AG04449 (cell line): ENCODE measurements at regions not wholly inside any gene's neighbourhood (a gene's known extent, or its start where the extent isn't known, plus 50 kb on each side); places are given as distances from the start of the nearest gene placed in this dataset.

Experiments used
- CTCF ChIA-PET: fragments of 350-600 bp; formaldehyde crosslinking; extraction: SDS; loops from one replicate; lab custom pipeline; 2021; ENCODE audit warnings: antibody characterized with exemption; lab: Yijun Ruan, JAX
- POLR2A ChIA-PET: fragments of 400-600, 350-600 bp; formaldehyde crosslinking; extraction: SDS; loops from one replicate; lab custom pipeline; 2020; ENCODE audit warnings: antibody characterized with exemption, inconsistent platforms; lab: Yijun Ruan, JAX
- DNase-seq: peaks from one replicate; pipeline ENCODE4 v3.0.0-alpha.2; 2010; ENCODE audit warnings: low read depth, low spot score
- H3K4me3 ChIP-seq: 2 replicates; pipeline ENCODE4 v1.5.1; 2011; ENCODE audit warnings: low read depth, mild to moderate bottlenecking, control low read depth, low read length
- TF ChIP-seq, protein P1 (sequence below): IDR thresholded peaks from one replicate; pipeline ENCODE4 v1.5.1; 2011; ENCODE audit warnings: mild to moderate bottlenecking, moderate library complexity, low read length, control low read depth, inconsistent platforms; ENCODE audit not compliant: insufficient read depth; ENCODE audit errors: missing control alignments

DNA sequence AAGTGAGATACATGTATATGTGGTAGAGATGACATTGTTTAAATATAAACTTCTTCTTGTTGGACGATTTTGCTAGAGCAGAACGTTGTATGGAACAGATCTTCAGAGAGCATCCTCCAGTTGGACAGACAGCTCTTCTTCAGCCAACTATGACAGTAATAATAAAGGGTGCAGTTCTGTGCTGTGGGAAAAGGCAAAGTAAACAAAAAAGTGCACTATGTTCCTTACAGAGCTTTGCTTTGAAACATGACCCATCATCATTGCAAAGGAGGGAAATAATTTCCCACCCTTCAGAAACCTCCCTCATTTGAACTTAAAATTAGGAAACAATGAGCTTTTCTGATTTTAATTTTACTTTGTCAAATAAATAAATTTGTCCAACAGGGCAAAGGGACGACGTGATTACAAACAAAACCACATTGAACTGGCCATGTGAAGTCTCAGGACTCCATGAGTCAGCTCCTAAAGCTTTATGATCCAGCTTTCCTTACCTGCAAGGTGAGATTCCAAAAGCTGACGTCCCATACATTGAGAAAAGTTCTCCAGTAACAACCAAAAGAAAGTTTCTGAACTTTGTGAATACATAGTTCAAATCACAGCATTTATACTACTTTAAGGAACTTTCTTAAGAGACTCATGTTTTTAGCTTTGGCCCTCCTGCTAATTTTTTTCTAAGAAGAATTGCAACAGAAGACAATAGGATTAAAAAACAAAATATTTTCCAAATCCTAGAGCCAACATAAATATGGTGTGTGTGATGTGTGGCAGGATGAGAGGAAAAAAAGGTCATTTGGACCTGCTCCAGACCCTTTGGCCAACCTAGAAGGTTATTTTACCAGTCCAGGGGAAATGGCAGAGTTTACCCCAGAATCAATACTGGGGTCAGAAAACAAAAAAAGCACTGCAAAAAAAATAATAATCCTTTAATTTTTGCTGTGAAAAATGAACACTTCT lies 565.4 kb upstream of the NRP1 start:
- H3K4me3 ChIP-seq, result no peak overlapping the region
- TF ChIP-seq, protein P1, sequence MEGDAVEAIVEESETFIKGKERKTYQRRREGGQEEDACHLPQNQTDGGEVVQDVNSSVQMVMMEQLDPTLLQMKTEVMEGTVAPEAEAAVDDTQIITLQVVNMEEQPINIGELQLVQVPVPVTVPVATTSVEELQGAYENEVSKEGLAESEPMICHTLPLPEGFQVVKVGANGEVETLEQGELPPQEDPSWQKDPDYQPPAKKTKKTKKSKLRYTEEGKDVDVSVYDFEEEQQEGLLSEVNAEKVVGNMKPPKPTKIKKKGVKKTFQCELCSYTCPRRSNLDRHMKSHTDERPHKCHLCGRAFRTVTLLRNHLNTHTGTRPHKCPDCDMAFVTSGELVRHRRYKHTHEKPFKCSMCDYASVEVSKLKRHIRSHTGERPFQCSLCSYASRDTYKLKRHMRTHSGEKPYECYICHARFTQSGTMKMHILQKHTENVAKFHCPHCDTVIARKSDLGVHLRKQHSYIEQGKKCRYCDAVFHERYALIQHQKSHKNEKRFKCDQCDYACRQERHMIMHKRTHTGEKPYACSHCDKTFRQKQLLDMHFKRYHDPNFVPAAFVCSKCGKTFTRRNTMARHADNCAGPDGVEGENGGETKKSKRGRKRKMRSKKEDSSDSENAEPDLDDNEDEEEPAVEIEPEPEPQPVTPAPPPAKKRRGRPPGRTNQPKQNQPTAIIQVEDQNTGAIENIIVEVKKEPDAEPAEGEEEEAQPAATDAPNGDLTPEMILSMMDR, result no peak
- DNase-seq, result no peak
- POLR2A ChIA-PET, result no interaction called here
- CTCF ChIA-PET, result interaction anchor here (1.0 kb wide), 1 partner anchor 8 kb away, joined by 3 read pairs; no protein-coding TSS in a partner anchor

DNA sequence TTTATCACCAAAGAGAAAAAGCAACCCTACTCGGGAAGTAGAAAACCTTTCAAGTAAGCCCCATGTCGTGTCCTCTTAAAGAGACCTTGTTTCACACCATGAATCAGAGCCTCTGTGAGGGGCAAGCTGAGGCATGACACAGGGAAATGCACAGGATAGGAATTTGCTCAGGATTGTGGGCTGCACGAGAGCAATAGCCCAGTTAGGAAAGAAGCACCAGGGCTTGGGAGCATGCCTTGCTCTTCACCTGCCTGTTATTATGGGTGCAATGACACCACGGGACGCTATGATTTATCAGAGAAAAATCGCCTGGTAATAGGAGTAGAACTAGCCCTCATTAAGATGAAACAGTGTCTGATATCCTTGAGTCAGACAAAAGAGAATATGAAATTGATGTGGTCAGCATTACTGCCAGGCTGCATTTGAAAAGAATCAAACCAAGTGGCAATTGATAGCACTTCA lies 562.9 kb upstream of the NRP1 start:
- no peak overlapping the region for H3K4me3 ChIP-seq
- TF ChIP-seq, protein P1, result no peak
- ChIA-PET CTCF (no interaction called here), POLR2A (no interaction called here)
- no peak for DNase-seq

DNA sequence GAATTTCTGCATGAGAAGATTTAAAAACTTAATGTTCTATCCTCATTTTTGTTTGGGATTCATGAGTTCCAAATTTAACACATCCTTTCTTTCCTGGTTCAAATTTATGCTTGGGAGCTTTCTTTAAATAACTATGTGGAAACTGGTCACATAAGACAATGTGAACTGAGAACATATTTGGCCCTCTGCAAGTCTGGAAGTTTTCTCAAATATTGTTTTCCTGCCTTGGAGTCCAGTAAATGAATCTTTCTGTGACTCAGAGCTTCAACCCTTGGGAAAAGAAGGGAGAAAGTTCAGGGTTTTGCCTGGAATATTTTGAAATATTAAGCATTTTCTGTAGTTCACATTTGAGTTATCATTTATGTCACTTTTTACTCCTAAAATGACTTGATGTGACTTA lies 559.0 kb upstream of the NRP1 start:
- CTCF ChIA-PET, result no interaction called here

DNA sequence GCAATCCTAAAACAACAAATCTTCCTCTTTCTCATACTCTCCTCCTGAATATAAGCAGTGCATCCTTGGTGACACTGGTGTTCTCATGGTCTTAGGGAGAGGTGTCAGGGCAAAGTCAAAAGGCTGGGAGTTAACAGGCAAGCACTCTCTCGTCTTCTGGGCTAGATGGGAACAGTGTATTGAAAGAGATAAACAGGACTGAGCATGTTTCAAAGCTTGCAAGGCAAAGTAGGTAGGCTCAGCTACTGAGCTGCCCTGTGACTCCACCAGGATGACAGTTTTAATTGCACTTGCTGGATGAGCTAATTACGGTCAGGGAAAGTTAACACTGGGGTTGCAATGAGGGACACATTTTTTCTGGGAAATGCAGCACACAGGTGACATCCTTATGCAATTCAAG lies 554.9 kb upstream of the NRP1 start:
- no peak overlapping the region for H3K4me3 ChIP-seq
- TF ChIP-seq, protein P1, result no peak
- POLR2A ChIA-PET, result no interaction called here
- CTCF ChIA-PET, result no interaction called here
- DNase-seq, result no peak

More for the DNA sequence above, 559.0 kb upstream of the NRP1 start:
- no peak overlapping the region for H3K4me3 ChIP-seq
- POLR2A ChIA-PET, result no interaction called here
- DNase-seq, result no peak
- TF ChIP-seq, protein P1, result no peak

DNA sequence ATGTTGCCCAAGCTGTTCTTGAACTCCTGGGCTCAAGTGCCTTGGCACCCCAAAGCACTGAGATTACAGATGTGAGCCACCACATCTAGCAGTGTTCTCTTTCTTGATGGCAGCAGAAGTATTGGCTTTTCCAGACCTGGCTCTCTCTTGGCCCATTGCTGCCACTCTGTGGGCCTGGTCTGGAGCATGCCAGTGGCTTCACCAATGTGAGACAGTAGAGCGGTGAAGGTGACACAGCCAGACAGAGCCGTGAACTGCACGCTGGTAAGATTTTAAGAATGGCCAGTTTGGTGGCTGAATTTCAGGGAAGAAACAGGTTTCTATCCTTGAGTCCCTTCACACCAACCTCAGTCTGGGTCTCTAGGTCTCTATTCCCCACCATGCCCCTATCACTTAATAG lies 552.7 kb upstream of the NRP1 start:
- CTCF ChIA-PET, result no interaction called here
- H3K4me3 ChIP-seq, result no peak overlapping the region
- TF ChIP-seq, protein P1, result no peak
- POLR2A ChIA-PET, result no interaction called here
- DNase-seq, result no peak

DNA sequence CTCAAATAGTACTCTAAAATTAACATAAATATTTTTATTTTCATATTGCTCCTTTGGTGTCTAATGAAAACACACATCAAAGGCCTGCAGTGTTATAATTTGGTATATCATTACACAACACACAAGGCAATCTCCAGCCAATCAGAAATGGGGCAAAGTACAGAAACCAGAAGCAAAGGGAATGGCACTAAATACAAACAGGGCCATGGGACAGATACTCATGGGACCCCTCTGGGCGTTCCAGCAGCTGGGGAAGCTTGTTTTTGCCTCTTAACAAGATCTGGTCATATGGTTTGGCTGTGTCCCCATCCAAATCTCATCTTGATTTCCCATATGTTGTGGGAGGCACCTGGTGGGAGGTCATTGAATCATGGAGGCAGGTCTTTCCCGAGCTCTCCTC lies 551.8 kb upstream of the NRP1 start:
- ChIA-PET POLR2A (interaction anchor here (0.6 kb wide), 1 partner anchor 260 kb away, joined by 3 read pairs; no protein-coding TSS in a partner anchor), CTCF (no interaction called here)
- no peak overlapping the region for H3K4me3 ChIP-seq
- DNase-seq, result no peak
- TF ChIP-seq, protein P1, result no peak
